IMR-90 (cell line): ENCODE measurements at regions not wholly inside any gene's neighbourhood (a gene's known extent, or its start where the extent isn't known, plus 50 kb on each side); places are given as distances from the start of the nearest gene placed in this dataset.

Source experiments
- ATAC-seq: fragments of 200-7000 bp; cut with Tn5 transposase; 2 replicates; pipeline ENCODE4 v1.9.1; 2020; ENCODE audit warnings: low read depth, mild to moderate bottlenecking, moderate library complexity
- BruUV-seq: library from RNA; stranded (reverse); fragments of 400-500 nt; replicated peaks from 2 replicates; lab custom pipeline; 2021; lab: Mats Ljungman, UMichigan
- CTCF ChIA-PET: fragments of 300-600 bp; formaldehyde crosslinking; extraction: SDS; loops from one replicate; lab custom pipeline; 2021; ENCODE audit warnings: antibody characterized with exemption; lab: Yijun Ruan, JAX
- POLR2A ChIA-PET: fragments of 300-600 bp; sonication (Branson Sonifier 250); formaldehyde crosslinking; loops from one replicate; lab custom pipeline; 2022; ENCODE audit warnings: antibody characterized with exemption; ENCODE audit not compliant: unreplicated experiment; lab: Charles Lee
- DNase-seq: peaks from one replicate; pipeline ENCODE4 v3.0.0; 2013
- H2AFZ ChIP-seq: replicated peaks from 2 replicates; pipeline ENCODE3; 2013; ENCODE audit warnings: low read length, mild to moderate bottlenecking; ENCODE audit not compliant: poor library complexity
- H2AK5ac ChIP-seq: 2 replicates; pipeline ENCODE4 v1.6.1; 2013; ENCODE audit warnings: low read depth, low read length, inconsistent platforms
- H2AK9ac ChIP-seq: replicated peaks from 2 replicates; pipeline ENCODE3; 2013; ENCODE audit warnings: mild to moderate bottlenecking, low read depth, low read length, moderate library complexity; ENCODE audit not compliant: poor library complexity
- H2BK120ac ChIP-seq: 2 replicates; pipeline ENCODE4 v1.6.1; 2013; ENCODE audit warnings: low read depth, low read length, inconsistent platforms
- H2BK15ac ChIP-seq: 3 replicates; pipeline ENCODE4 v1.6.1; 2013; ENCODE audit warnings: low read depth, low read length, inconsistent platforms
- H2BK20ac ChIP-seq: 2 replicates; pipeline ENCODE4 v1.6.1; 2013; ENCODE audit warnings: low read depth, mild to moderate bottlenecking, inconsistent platforms, low read length, moderate library complexity
- H2BK5ac ChIP-seq: 2 replicates; pipeline ENCODE4 v1.6.1; 2013; ENCODE audit warnings: mild to moderate bottlenecking, low read depth, low read length, inconsistent platforms; ENCODE audit not compliant: poor library complexity, severe bottlenecking
- H3K14ac ChIP-seq: replicated peaks from 2 replicates; pipeline ENCODE4 v1.6.1; 2013; ENCODE audit warnings: low read depth, low read length, inconsistent platforms
- H3K18ac ChIP-seq: 2 replicates; pipeline ENCODE4 v1.6.1; 2013; ENCODE audit warnings: low read depth, low read length, control low read depth
- H3K23ac ChIP-seq: 2 replicates; pipeline ENCODE4 v1.6.1; 2013; ENCODE audit warnings: low read depth, low read length, inconsistent platforms
- H3K27ac ChIP-seq: 2 replicates; pipeline ENCODE4 v1.5.1; 2013; ENCODE audit warnings: mild to moderate bottlenecking, control low read depth, low read length; ENCODE audit not compliant: insufficient read depth
- H3K27me3 ChIP-seq: 2 replicates; pipeline ENCODE4 v1.6.1; 2013; ENCODE audit warnings: low read length; ENCODE audit not compliant: control insufficient read depth, insufficient read depth
- H3K36me3 ChIP-seq: 2 replicates; pipeline ENCODE4 v1.6.1; 2013; ENCODE audit warnings: low read length, mixed read lengths; ENCODE audit not compliant: control insufficient read depth, insufficient read depth
- H3K4ac ChIP-seq: 2 replicates; pipeline ENCODE4 v1.6.1; 2013; ENCODE audit warnings: low read depth, low read length, inconsistent platforms
- H3K4me1 ChIP-seq: 2 replicates; pipeline ENCODE4 v1.6.1; 2013; ENCODE audit warnings: low read length, mixed read lengths; ENCODE audit not compliant: control insufficient read depth, insufficient read depth
- H3K4me2 ChIP-seq: 2 replicates; pipeline ENCODE4 v1.6.1; 2013; ENCODE audit warnings: low read depth, mild to moderate bottlenecking, control low read depth, low read length, moderate library complexity
- H3K4me3 ChIP-seq: 2 replicates; pipeline ENCODE4 v1.5.1; 2013; ENCODE audit warnings: low read depth, mild to moderate bottlenecking, control low read depth, low read length, moderate library complexity; ENCODE audit not compliant: insufficient read depth
- H3K56ac ChIP-seq: 2 replicates; pipeline ENCODE4 v1.6.1; 2013; ENCODE audit warnings: low read length, inconsistent platforms; ENCODE audit not compliant: insufficient read depth; ENCODE audit errors: extremely low read depth
- H3K79me1 ChIP-seq, 2 experiments: 2 replicates each; pipeline ENCODE4 v1.6.1; 2013; ENCODE audit warnings: low read length in 2 of 2, inconsistent platforms in 1 of 2, low read depth in 1 of 2
- H3K9ac ChIP-seq: 2 replicates; pipeline ENCODE4 v1.6.1; 2013; ENCODE audit warnings: low read depth, low read length, control low read depth
- H3K9me1 ChIP-seq: 2 replicates; pipeline ENCODE4 v1.6.1; 2013; ENCODE audit warnings: low read length, inconsistent platforms; ENCODE audit not compliant: insufficient read depth
- H3K9me3 ChIP-seq: 2 replicates; pipeline ENCODE4 v1.6.1; 2013; ENCODE audit warnings: low read length; ENCODE audit not compliant: control insufficient read depth, insufficient read depth
- H4K20me1 ChIP-seq: 2 replicates; pipeline ENCODE4 v1.6.1; 2013; ENCODE audit warnings: low read length, inconsistent platforms; ENCODE audit not compliant: insufficient read depth
- H4K5ac ChIP-seq: 2 replicates; pipeline ENCODE4 v1.6.1; 2013; ENCODE audit warnings: mild to moderate bottlenecking, low read depth, low read length, control low read depth
- H4K8ac ChIP-seq, 2 experiments: 2 replicates each; pipeline ENCODE4 v1.6.1; 2013; ENCODE audit warnings: low read depth in 2 of 2, low read length in 2 of 2, control low read depth in 1 of 2, inconsistent platforms in 1 of 2
- H4K91ac ChIP-seq: 2 replicates; pipeline ENCODE4 v1.6.1; 2013; ENCODE audit warnings: low read depth, low read length, inconsistent platforms; ENCODE audit not compliant: insufficient read depth
- BHLHE40 ChIP-seq: fragments of 150-350 bp; IDR thresholded peaks from 2 replicates; pipeline ENCODE4 v1.6.1; 2016; ENCODE audit warnings: mild to moderate bottlenecking, low read depth, low read length
- CEBPB ChIP-seq: IDR thresholded peaks from 2 replicates; pipeline ENCODE4 v1.6.1; 2012; ENCODE audit warnings: low read depth, low read length, improper control_type of control experiment
- CHD1 ChIP-seq: IDR thresholded peaks from 2 replicates; pipeline ENCODE4 v1.6.1; 2012; ENCODE audit warnings: low read depth, low read length, improper control_type of control experiment
- CTCF ChIP-seq: conservative IDR thresholded peaks from 2 replicates; pipeline ENCODE4 v1.5.1; 2012; ENCODE audit warnings: mild to moderate bottlenecking, low read depth, low read length, improper control_type of control experiment
- FOS ChIP-seq: fragments of 150-350 bp; IDR thresholded peaks from 2 replicates; pipeline ENCODE4 v1.6.1; 2016; ENCODE audit warnings: low read depth, low read length
- MAFK ChIP-seq: IDR thresholded peaks from 2 replicates; pipeline ENCODE4 v1.6.1; 2012; ENCODE audit warnings: low read depth, low read length, improper control_type of control experiment
- MAZ ChIP-seq: IDR thresholded peaks from 2 replicates; pipeline ENCODE4 v1.6.1; 2012; ENCODE audit warnings: low read depth, mild to moderate bottlenecking, low read length, improper control_type of control experiment, moderate library complexity, borderline replicate concordance
- MXI1 ChIP-seq: IDR thresholded peaks from 2 replicates; pipeline ENCODE4 v1.6.1; 2012; ENCODE audit warnings: low read depth, mild to moderate bottlenecking, low read length, moderate library complexity, borderline replicate concordance
- NFE2L2 ChIP-seq: fragments of 150-350 bp; IDR thresholded peaks from 2 replicates; pipeline ENCODE4 v1.6.1; 2016; ENCODE audit warnings: low read depth, mild to moderate bottlenecking, low read length
- POLR2A ChIP-seq: IDR thresholded peaks from 2 replicates; pipeline ENCODE4 v1.6.1; 2012; ENCODE audit warnings: mild to moderate bottlenecking, low read depth, low read length
- RAD21 ChIP-seq: IDR thresholded peaks from 2 replicates; pipeline ENCODE4 v1.6.1; 2012; ENCODE audit warnings: low read length, improper control_type of control experiment
- RCOR1 ChIP-seq: IDR thresholded peaks from 2 replicates; pipeline ENCODE4 v1.6.1; 2012; ENCODE audit warnings: mild to moderate bottlenecking, low read length, improper control_type of control experiment; ENCODE audit not compliant: insufficient replicate concordance
- RFX5 ChIP-seq: IDR thresholded peaks from 2 replicates; pipeline ENCODE4 v1.8.0; 2012; ENCODE audit warnings: low read depth, mild to moderate bottlenecking, low read length, moderate library complexity
- SMC3 ChIP-seq: fragments of 150-350 bp; IDR thresholded peaks from 2 replicates; pipeline ENCODE4 v1.6.1; 2016; ENCODE audit warnings: low read depth, mild to moderate bottlenecking, antibody characterized with exemption, low read length, moderate library complexity
- WGBS, 2 experiments: methylation state at CpG; one replicate each; pipeline versions ENCODE4 v1.1.5 to v1.1.7; 2013; ENCODE audit warnings: missing lambda C conversion rate in 2 of 2; ENCODE audit not compliant: insufficient read length in 1 of 2; ENCODE audit errors: extremely low coverage in 2 of 2; 5-methylcytosine and 5-hydroxymethylcytosine counted together
- dilution Hi-C: fragments of 300-500 bp; cut with HindIII; formaldehyde crosslinking; loops from one replicate; pipeline ENCODE4 v1.14.3; 2018; ENCODE audit warnings: low sequenced_read_pairs; ENCODE audit not compliant: unreplicated experiment
- in situ Hi-C: fragments of 300-500 bp; cut with MboI; formaldehyde crosslinking; loops from 3 replicates; pipeline ENCODE4 v1.14.3; 2019; ENCODE audit warnings: low sequenced_read_pairs, inconsistent platforms, mixed read lengths
- intact Hi-C: fragments of 100-400 bp; cut with micrococcal nuclease; formaldehyde crosslinking; loops from 2 replicates; pipeline ENCODE4 v1.10.0; 2022
- TF ChIP-seq, protein P1 (sequence below): fragments of 150-350 bp; IDR thresholded peaks from 2 replicates; pipeline ENCODE4 v1.6.1; 2017; ENCODE audit warnings: mild to moderate bottlenecking, antibody characterized with exemption, low read length, low read depth
- TF ChIP-seq, protein P2 (sequence below): fragments of 150-350 bp; IDR thresholded peaks from 2 replicates; pipeline ENCODE4 v1.6.1; 2016; ENCODE audit warnings: low read depth, mild to moderate bottlenecking, low read length, moderate library complexity, borderline replicate concordance

DNA sequence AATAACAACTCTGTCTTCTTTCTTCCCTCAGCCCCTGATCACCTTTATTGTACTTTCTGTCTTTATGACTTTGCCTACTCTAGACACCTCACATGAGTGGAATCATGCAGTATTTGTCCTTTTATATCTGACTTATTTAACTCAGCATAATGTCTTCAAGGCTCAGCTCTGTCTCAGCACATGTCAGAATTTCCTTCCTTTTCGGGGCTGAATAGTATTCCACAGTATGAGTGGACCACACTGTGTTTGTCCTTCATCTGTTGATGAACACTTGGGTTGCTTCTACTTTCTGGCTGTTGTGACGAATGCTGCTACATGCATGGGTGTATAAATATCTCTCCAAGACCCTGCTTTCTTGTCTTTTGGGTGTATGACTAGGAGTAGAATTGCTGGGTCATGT is 117.6 kb downstream of the KIF26A start:
- Histone ChIP-seq H3K79me1 (no peaks in the 10 kb centered on the region), H3K27me3 (no peaks in the 10 kb centered on the region), H2BK15ac (no peak overlapping the region), H3K23ac (no peak overlapping the region), H3K4me2 (no peak overlapping the region), H3K14ac (no peak overlapping the region), H3K27ac (no peak overlapping the region), H2AFZ (no peak overlapping the region), H2AK9ac (no peak overlapping the region), H4K5ac (no peak overlapping the region), H2BK5ac (no peak overlapping the region), H3K9me3 (peaks cover 41% of the 10 kb centered on the region), H3K18ac (no peak overlapping the region), H3K4me1 (no peaks in the 10 kb centered on the region), H4K91ac (no peak overlapping the region), H3K36me3 (no peaks in the 10 kb centered on the region), H2BK120ac (no peak overlapping the region), H2AK5ac (no peak overlapping the region), H3K4me3 (no peak overlapping the region), H3K9me1 (no peaks in the 10 kb centered on the region), H4K20me1 (no peaks in the 10 kb centered on the region), H3K9ac (no peak overlapping the region), H3K4ac (no peak overlapping the region), H3K56ac (no peak overlapping the region), H2BK20ac (no peak overlapping the region), H4K8ac (no peak overlapping the region)
- DNase-seq (no peak), ATAC-seq (no peak)
- TF ChIP-seq NFE2L2 (no peak), RCOR1 (no peak), MAZ (no peak), POLR2A (no peak), CTCF (no peak), FOS (no peak), MAFK (no peak), CEBPB (no peak), CHD1 (no peak), SMC3 (no peak), RFX5 (no peak), RAD21 (no peak), BHLHE40 (no peak), MXI1 (no peak)
- TF ChIP-seq, protein P1, sequence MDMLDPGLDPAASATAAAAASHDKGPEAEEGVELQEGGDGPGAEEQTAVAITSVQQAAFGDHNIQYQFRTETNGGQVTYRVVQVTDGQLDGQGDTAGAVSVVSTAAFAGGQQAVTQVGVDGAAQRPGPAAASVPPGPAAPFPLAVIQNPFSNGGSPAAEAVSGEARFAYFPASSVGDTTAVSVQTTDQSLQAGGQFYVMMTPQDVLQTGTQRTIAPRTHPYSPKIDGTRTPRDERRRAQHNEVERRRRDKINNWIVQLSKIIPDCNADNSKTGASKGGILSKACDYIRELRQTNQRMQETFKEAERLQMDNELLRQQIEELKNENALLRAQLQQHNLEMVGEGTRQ: no peak
- TF ChIP-seq, protein P2, sequence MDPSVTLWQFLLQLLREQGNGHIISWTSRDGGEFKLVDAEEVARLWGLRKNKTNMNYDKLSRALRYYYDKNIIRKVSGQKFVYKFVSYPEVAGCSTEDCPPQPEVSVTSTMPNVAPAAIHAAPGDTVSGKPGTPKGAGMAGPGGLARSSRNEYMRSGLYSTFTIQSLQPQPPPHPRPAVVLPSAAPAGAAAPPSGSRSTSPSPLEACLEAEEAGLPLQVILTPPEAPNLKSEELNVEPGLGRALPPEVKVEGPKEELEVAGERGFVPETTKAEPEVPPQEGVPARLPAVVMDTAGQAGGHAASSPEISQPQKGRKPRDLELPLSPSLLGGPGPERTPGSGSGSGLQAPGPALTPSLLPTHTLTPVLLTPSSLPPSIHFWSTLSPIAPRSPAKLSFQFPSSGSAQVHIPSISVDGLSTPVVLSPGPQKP: no peak
- intact Hi-C loops: no loop called here
- POLR2A ChIA-PET: no interaction called here
- CTCF ChIA-PET: no interaction called here
- dilution Hi-C loops: no loop called here
- no TSS peak for BruUV-seq
- WGBS, 2 experiments: no CpG with 5 or more reads among the region's 2 CpGs
- in situ Hi-C loops: no loop called here
